H1 (cell line): ENCODE measurements at regions not wholly inside any gene's neighbourhood (a gene's known extent, or its start where the extent isn't known, plus 50 kb on each side); places are given as distances from the start of the nearest gene placed in this dataset.

Source experiments
- CTCF ChIA-PET: fragments of 300-600 bp; sonication (Branson Sonifier 250); formaldehyde crosslinking; loops from one replicate; lab custom pipeline; 2021; ENCODE audit not compliant: partially characterized antibody; lab: Charles Lee
- POLR2A ChIA-PET: fragments of 300-600 bp; sonication (Branson Sonifier 250); formaldehyde crosslinking; loops from one replicate; lab custom pipeline; 2021; ENCODE audit warnings: inconsistent platforms; ENCODE audit not compliant: partially characterized antibody; lab: Charles Lee
- DNase-seq, 2 experiments: peaks; one replicate each; pipeline versions ENCODE4 v3.0.0 to v3.0.0-alpha.2; 2010 to 2022; ENCODE audit warnings: low spot score in 2 of 2, low read depth in 1 of 2, mixed read lengths in 1 of 2
- FAIRE-seq: peaks from 2 replicates; lab custom pipeline; 2011; peaks lifted over from hg19 to GRCh38; lab: Jason Lieb, UNC
- H2AFZ ChIP-seq: 2 replicates; pipeline ENCODE4 v1.8.1; 2012; ENCODE audit warnings: low read length, inconsistent platforms
- H2AK5ac ChIP-seq: 2 replicates; pipeline ENCODE4 v1.6.1; 2013; ENCODE audit warnings: low read depth, low read length
- H2BK120ac ChIP-seq: replicated peaks from 2 replicates; pipeline ENCODE3; 2013; ENCODE audit warnings: low read depth, low read length, inconsistent platforms
- H2BK12ac ChIP-seq: 2 replicates; pipeline ENCODE4 v1.6.1; 2013; ENCODE audit warnings: low read depth, low read length
- H2BK15ac ChIP-seq: 2 replicates; pipeline ENCODE4 v1.6.1; 2013; ENCODE audit warnings: low read length
- H2BK20ac ChIP-seq: 2 replicates; pipeline ENCODE4 v1.6.1; 2013; ENCODE audit warnings: low read length
- H2BK5ac ChIP-seq: 2 replicates; pipeline ENCODE4 v1.6.1; 2013; ENCODE audit warnings: low read depth, low read length
- H3K14ac ChIP-seq: 2 replicates; pipeline ENCODE4 v1.6.1; 2013; ENCODE audit warnings: inconsistent platforms; ENCODE audit not compliant: insufficient read length
- H3K18ac ChIP-seq: 2 replicates; pipeline ENCODE4 v1.6.1; 2013; ENCODE audit warnings: low read length; ENCODE audit errors: extremely low read depth
- H3K23ac ChIP-seq: 2 replicates; pipeline ENCODE4 v1.6.1; 2013; ENCODE audit warnings: inconsistent platforms; ENCODE audit not compliant: insufficient read length
- H3K23me2 ChIP-seq: 2 replicates; pipeline ENCODE4 v1.6.1; 2013; ENCODE audit warnings: low read depth, low read length
- H3K27ac ChIP-seq: 2 replicates; pipeline ENCODE4 v1.6.1; 2011; ENCODE audit warnings: low read depth, low read length, inconsistent platforms
- H3K27me3 ChIP-seq, 4 experiments: replicated peaks in 1 of 4; 1 replicate in 1 of 4; 2 replicates in 3 of 4; pipeline versions ENCODE4 v1.6.1 to v1.8.1; 2011 to 2013; ENCODE audit warnings: low read length in 3 of 4, mild to moderate bottlenecking in 3 of 4, inconsistent platforms in 2 of 4, mixed read lengths in 2 of 4, moderate library complexity in 1 of 4; ENCODE audit not compliant: control insufficient read depth in 3 of 4, insufficient read depth in 3 of 4; ENCODE audit errors: extremely low read depth in 1 of 4
- H3K36me3 ChIP-seq, 4 experiments: 2 replicates each; pipeline versions ENCODE4 v1.6.1 to v1.8.1; 2011 to 2013; ENCODE audit warnings: mild to moderate bottlenecking in 4 of 4, low read length in 3 of 4, moderate library complexity in 2 of 4, control low read depth in 1 of 4, inconsistent platforms in 1 of 4; ENCODE audit not compliant: insufficient read depth in 4 of 4, control insufficient read depth in 2 of 4
- H3K4ac ChIP-seq: replicated peaks from 2 replicates; pipeline ENCODE3; 2013; ENCODE audit warnings: low read length, low read depth, mixed read lengths, inconsistent platforms; ENCODE audit not compliant: insufficient read length
- H3K4me1 ChIP-seq, 4 experiments: replicated peaks in 1 of 4; 1 replicate in 1 of 4; 2 replicates in 3 of 4; pipeline versions ENCODE4 v1.6.1 to v1.8.1; 2011 to 2013; ENCODE audit warnings: low read length in 3 of 4, inconsistent platforms in 2 of 4, mixed read lengths in 1 of 4; ENCODE audit not compliant: insufficient read depth in 4 of 4, control insufficient read depth in 3 of 4
- H3K4me2 ChIP-seq, 2 experiments: 2 replicates each; pipeline versions ENCODE4 v1.6.1 to v1.8.1; 2011 to 2013; ENCODE audit warnings: low read depth in 2 of 2, low read length in 2 of 2, control low read depth in 1 of 2, inconsistent platforms in 1 of 2, mild to moderate bottlenecking in 1 of 2; ENCODE audit not compliant: insufficient read depth in 1 of 2
- H3K4me3 ChIP-seq, 4 experiments: fragments of 200-600, 300-600 bp in 1 of 4; sonication (generic), shearing (Covaris generic), sonication (Bioruptor Twin) in 1 of 4; 2 replicates each; pipeline versions ENCODE4 v1.5.1 to v1.8.1; 2011 to 2016; ENCODE audit warnings: low read length in 4 of 4, low read depth in 3 of 4, control low read depth in 2 of 4, inconsistent platforms in 2 of 4, mild to moderate bottlenecking in 2 of 4, mixed read lengths in 1 of 4, moderate library complexity in 1 of 4; ENCODE audit not compliant: insufficient read depth in 2 of 4; ENCODE audit errors: extremely low read depth in 1 of 4
- H3K56ac ChIP-seq: replicated peaks from 2 replicates; pipeline ENCODE3; 2013; ENCODE audit warnings: low read depth, mild to moderate bottlenecking, mixed read lengths, low read length, inconsistent platforms; ENCODE audit not compliant: insufficient read length
- H3K79me1 ChIP-seq: 2 replicates; pipeline ENCODE4 v1.6.1; 2013; ENCODE audit warnings: low read depth, low read length, control low read depth
- H3K79me2 ChIP-seq, 2 experiments: 2 replicates each; pipeline versions ENCODE4 v1.6.1 to v1.8.1; 2012 to 2013; ENCODE audit warnings: low read length in 2 of 2, mild to moderate bottlenecking in 2 of 2, inconsistent platforms in 1 of 2; ENCODE audit not compliant: insufficient read depth in 2 of 2, control insufficient read depth in 1 of 2
- H3K9ac ChIP-seq, 4 experiments: replicated peaks in 1 of 4; 1 replicate in 1 of 4; 2 replicates in 3 of 4; pipeline versions ENCODE4 v1.6.1 to v1.8.1; 2011 to 2013; ENCODE audit warnings: low read depth in 3 of 4, low read length in 3 of 4, control low read depth in 2 of 4, mild to moderate bottlenecking in 2 of 4, moderate library complexity in 2 of 4, inconsistent platforms in 1 of 4; ENCODE audit errors: extremely low read depth in 1 of 4
- H3K9me3 ChIP-seq, 2 experiments: 2 replicates each; pipeline versions ENCODE4 v1.6.1 to v1.8.1; 2012 to 2013; ENCODE audit warnings: mild to moderate bottlenecking in 2 of 2, moderate library complexity in 2 of 2, control low read depth in 1 of 2, inconsistent platforms in 1 of 2, low read depth in 1 of 2, low read length in 1 of 2, mixed read lengths in 1 of 2; ENCODE audit not compliant: insufficient read depth in 2 of 2
- H4K20me1 ChIP-seq, 2 experiments: replicated peaks in 1 of 2; 2 replicates each; pipeline versions ENCODE3 to v1.8.1; 2011 to 2013; ENCODE audit warnings: inconsistent platforms in 2 of 2, low read length in 2 of 2, mild to moderate bottlenecking in 1 of 2; ENCODE audit not compliant: insufficient read depth in 2 of 2, control insufficient read depth in 1 of 2
- H4K5ac ChIP-seq: 2 replicates; pipeline ENCODE4 v1.6.1; 2013; ENCODE audit warnings: low read length, low read depth, mixed read lengths, inconsistent platforms; ENCODE audit not compliant: insufficient read length
- H4K8ac ChIP-seq: 2 replicates; pipeline ENCODE4 v1.8.0; 2013; ENCODE audit warnings: mild to moderate bottlenecking, moderate library complexity, low read length, inconsistent platforms; ENCODE audit not compliant: insufficient read depth; ENCODE audit errors: extremely low read depth
- H4K91ac ChIP-seq: replicated peaks from 2 replicates; pipeline ENCODE3; 2013; ENCODE audit warnings: low read length, mixed read lengths, inconsistent platforms; ENCODE audit not compliant: insufficient read length
- CBX5 ChIP-seq: fragments of 300-800, 300-1000 bp; sonication (generic); IDR thresholded peaks from 2 replicates; pipeline ENCODE4 v1.7.1; 2016; ENCODE audit warnings: antibody characterized with exemption, low read length, low read depth
- GTF2F1 ChIP-seq: IDR thresholded peaks from 2 replicates; pipeline ENCODE4 v1.6.1; 2012; ENCODE audit warnings: low read depth, low read length, improper control_type of control experiment, borderline replicate concordance
- HDAC6 ChIP-seq: IDR thresholded peaks from one replicate; pipeline ENCODE4 v1.7.1; 2012; ENCODE audit warnings: low read depth, mild to moderate bottlenecking, inconsistent platforms, low read length, moderate library complexity
- KDM4A ChIP-seq: IDR thresholded peaks from one replicate; pipeline ENCODE4 v1.7.1; 2012; ENCODE audit warnings: low read depth, mild to moderate bottlenecking, moderate library complexity, low read length, inconsistent platforms; ENCODE audit not compliant: severe bottlenecking
- KDM5A ChIP-seq: fragments of 200-600 bp; IDR thresholded peaks from 2 replicates; pipeline ENCODE4 v1.7.1; 2012; ENCODE audit warnings: mild to moderate bottlenecking, low read length, inconsistent platforms, mixed read lengths
- WGBS, 2 experiments: shearing (Covaris generic) in 1 of 2; methylation state at CpG; one replicate each; pipeline versions ENCODE4 v1.1.6 to v1.1.7; 2013 to 2015; ENCODE audit warnings: low lambda C conversion rate in 2 of 2, mixed read lengths in 2 of 2, inconsistent platforms in 1 of 2, low coverage in 1 of 2, missing lambda C conversion rate in 1 of 2; ENCODE audit not compliant: insufficient replicate concordance in 2 of 2, insufficient coverage in 1 of 2, insufficient read length in 1 of 2; ENCODE audit errors: extremely low coverage in 1 of 2, missing lambda C conversion rate in 1 of 2; 5-methylcytosine and 5-hydroxymethylcytosine counted together
- TF ChIP-seq, protein P1 (sequence below): IDR thresholded peaks from 2 replicates; pipeline ENCODE4 v1.6.1; 2012; ENCODE audit warnings: low read length, inconsistent platforms
- TF ChIP-seq, protein P2 (sequence below): IDR thresholded peaks from 2 replicates; pipeline ENCODE4 v1.6.1; 2011; ENCODE audit warnings: low read depth, mild to moderate bottlenecking, low read length; ENCODE audit not compliant: insufficient read depth

DNA sequence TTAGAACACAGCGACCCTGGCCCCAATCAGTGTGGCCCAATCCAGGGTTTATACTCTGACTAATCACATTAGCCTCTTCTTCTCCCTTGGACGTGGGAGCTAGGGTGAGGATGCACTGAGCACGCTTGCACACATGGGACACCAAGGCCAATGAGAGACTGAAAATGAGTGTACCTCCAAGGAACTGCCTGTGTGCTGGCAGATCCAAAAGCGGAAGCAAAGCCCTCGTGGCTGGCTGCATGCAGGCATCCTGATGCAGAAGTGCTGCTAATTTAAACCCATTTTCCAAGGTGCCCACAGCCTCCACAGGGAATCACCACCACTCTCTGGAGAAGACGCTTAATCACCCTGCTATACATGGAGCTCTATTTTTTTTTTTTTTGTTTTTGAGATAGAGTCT, 375.3 kb upstream of the XYLT1 start:
- Histone ChIP-seq H3K4me3 (no peak overlapping the region), H3K79me1 (no peaks in the 10 kb centered on the region), H2AFZ (no peak overlapping the region), H2BK20ac (no peak overlapping the region), H3K79me2 (no peaks in the 10 kb centered on the region), H3K56ac (no peak overlapping the region), H3K23ac (no peak overlapping the region), H4K20me1 (no peaks in the 10 kb centered on the region), H3K27ac (no peak overlapping the region), H4K91ac (no peak overlapping the region), H3K4ac (no peak overlapping the region), H4K8ac (no peak overlapping the region), H2AK5ac (no peak overlapping the region), H3K4me2 (no peak overlapping the region), H3K18ac (no peak overlapping the region), H3K36me3 (no peaks in the 10 kb centered on the region), H3K27me3 (no peaks in the 10 kb centered on the region), H2BK15ac (no peak overlapping the region), H3K14ac (no peak overlapping the region), H3K4me1 (no peaks in the 10 kb centered on the region), H3K9me3 (no peaks in the 10 kb centered on the region), H2BK120ac (no peak overlapping the region), H3K23me2 (no peaks in the 10 kb centered on the region), H3K9ac (no peak overlapping the region), H2BK12ac (no peak overlapping the region), H2BK5ac (no peak overlapping the region)
- FAIRE-seq (no peak), DNase-seq (no peak)
- WGBS, 2 experiments, result 91% methylated on average over 6 of the region's 6 CpGs; no CpG with 5 or more reads in 1 of the 2 experiments
- CTCF ChIA-PET, result interaction anchor here (0.7 to 1.8 kb wide), 3 partner anchors 9 to 267 kb away, joined by 3 to 4 read pairs (median 3); no protein-coding TSS in a partner anchor
- POLR2A ChIA-PET, result no interaction called here
- TF ChIP-seq KDM4A, result no peak
- TF ChIP-seq KDM5A, result no peak
- TF ChIP-seq CBX5, result no peak
- TF ChIP-seq, protein P1, sequence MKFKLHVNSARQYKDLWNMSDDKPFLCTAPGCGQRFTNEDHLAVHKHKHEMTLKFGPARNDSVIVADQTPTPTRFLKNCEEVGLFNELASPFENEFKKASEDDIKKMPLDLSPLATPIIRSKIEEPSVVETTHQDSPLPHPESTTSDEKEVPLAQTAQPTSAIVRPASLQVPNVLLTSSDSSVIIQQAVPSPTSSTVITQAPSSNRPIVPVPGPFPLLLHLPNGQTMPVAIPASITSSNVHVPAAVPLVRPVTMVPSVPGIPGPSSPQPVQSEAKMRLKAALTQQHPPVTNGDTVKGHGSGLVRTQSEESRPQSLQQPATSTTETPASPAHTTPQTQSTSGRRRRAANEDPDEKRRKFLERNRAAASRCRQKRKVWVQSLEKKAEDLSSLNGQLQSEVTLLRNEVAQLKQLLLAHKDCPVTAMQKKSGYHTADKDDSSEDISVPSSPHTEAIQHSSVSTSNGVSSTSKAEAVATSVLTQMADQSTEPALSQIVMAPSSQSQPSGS, result no peak
- TF ChIP-seq, protein P2, sequence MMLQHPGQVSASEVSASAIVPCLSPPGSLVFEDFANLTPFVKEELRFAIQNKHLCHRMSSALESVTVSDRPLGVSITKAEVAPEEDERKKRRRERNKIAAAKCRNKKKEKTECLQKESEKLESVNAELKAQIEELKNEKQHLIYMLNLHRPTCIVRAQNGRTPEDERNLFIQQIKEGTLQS, result no peak
- TF ChIP-seq GTF2F1, result no peak
- no peak for TF ChIP-seq HDAC6
- TF ChIP-seq, all 59 proteins: peak for 0
- no peak overlapping the region for H4K5ac ChIP-seq
